K562 (cell line): ENCODE measurements at regions not wholly inside any gene's neighbourhood (a gene's known extent, or its start where the extent isn't known, plus 50 kb on each side); places are given as distances from the start of the nearest gene placed in this dataset.

ENCODE experiments used
- POLR2AphosphoS2 ChIP-seq: IDR thresholded peaks from 2 replicates; pipeline ENCODE4 v1.6.1; 2012; ENCODE audit warnings: low read length, improper control_type of control experiment
- TSC22D4 ChIP-seq: fragments of 450-650 bp; IDR thresholded peaks from 2 replicates; pipeline ENCODE4 v1.6.1; 2016; ENCODE audit warnings: missing genetic modification characterization, missing biosample characterization, control low read depth
- USF1 ChIP-seq: sonication (generic); formaldehyde crosslinking; IDR thresholded peaks from 2 replicates; pipeline ENCODE4 v1.9.0; 2022; ENCODE audit warnings: mild to moderate bottlenecking, missing genetic modification reagents
- ZBTB49 ChIP-seq: sonication (generic); formaldehyde crosslinking; IDR thresholded peaks from 2 replicates; pipeline ENCODE4 v1.8.0; 2022; ENCODE audit warnings: missing genetic modification reagents, mild to moderate bottlenecking, borderline replicate concordance

DNA sequence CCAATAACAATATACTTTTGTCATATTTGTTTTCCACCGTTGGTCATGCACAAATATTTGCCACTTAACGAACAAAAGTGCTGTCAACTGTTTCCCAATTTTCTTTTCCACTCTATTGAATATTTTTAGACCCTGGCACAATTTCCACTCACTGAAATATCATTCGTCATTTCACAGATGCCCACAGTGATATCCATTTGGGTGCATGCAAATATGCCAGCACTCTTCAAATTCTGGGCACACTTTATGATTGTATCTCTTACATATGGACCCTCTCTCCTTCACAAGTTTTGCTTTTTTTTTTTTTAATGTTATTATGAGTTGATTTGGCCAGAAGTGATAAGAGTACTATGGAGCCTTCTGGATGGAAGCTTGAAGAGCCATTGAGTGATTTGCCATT, 1557.3 kb upstream of the FLRT2 start:
- TF ChIP-seq TSC22D4 (tag) = no peak
- no peak for TF ChIP-seq ZBTB49 (CRISPR knock-in tag)
- TF ChIP-seq USF1 (CRISPR knock-in tag) = no peak
- TF ChIP-seq POLR2AphosphoS2 = no peak
